ENCODE measurements at regions not wholly inside any gene's neighbourhood (a gene's known extent, or its start where the extent isn't known, plus 50 kb on each side); places are given as distances from the start of the nearest gene placed in this dataset.
"Not testable (repeated sequence)": the region's sequence is repeated elsewhere in the genome, so short reads cannot be mapped to it uniquely, and the experiment has no call there.

DNA sequence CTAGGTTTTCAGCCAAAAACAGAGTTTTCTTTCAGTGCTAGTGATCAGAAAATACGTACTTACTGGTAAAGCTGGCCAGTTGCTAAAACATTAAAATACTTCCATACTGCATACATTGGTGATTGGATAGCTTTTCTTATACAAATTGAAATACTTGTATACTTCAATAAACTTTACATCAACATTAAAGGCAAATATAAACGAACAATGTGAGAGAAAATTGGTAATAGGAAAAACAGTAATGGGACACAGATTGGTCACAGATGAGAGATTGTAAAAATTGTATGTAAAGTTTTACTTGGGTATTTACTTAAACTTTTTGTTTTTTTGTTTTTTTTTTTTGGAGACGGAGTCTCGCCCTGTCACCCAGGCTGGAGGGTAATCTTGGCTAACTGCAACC lies 391.7 kb downstream of the TFEC start:
- no peak for DNase-seq

- no peak for DNase-seq
Observed at GRCh38 chr7:115637128-115637527, 393.4 kb downstream of the TFEC start.

DNA sequence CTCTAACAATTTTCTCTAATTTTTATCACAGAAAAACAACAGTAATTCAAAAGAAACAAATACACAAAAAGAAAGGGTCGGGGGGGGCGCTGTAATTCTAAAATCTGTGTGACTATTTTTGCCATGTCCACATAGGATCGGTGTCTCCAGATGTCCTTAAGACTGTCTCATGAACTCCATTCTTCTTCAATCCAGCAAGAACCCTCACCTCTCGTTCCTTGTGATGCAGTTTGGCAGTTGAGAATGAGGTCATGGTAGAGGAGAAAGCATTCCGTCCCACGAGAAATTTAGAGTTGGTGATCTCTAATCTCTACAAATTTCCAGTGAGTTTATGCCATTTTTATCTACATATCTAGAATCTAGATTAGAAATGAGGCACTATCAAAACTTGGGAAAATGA lies 394.7 kb downstream of the TFEC start:
- no peak for DNase-seq

GRCh38 chr7:115635376-115635775 lies 395.2 kb downstream of the TFEC start:
- DNase-seq, result no peak

DNA sequence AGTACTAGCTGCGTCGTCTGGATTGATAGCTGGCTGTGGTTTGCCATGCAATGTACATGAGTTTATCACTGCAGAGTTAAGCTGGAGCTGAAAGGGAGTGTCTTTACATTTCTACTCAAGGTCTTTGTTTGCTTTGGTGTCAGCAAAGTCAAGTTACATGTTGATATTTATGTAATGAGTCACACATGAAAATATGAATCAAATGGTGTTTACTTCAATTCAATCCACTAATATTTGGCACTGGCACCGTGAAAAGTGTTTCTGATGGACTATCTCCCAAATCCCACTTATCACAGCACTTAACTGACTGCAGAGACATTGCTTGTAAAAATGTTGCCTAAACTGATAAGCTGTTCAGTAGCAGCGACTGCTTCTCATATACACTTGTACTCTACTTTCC lies 395.9 kb downstream of the TFEC start:
- DNase-seq, result no peak

DNA sequence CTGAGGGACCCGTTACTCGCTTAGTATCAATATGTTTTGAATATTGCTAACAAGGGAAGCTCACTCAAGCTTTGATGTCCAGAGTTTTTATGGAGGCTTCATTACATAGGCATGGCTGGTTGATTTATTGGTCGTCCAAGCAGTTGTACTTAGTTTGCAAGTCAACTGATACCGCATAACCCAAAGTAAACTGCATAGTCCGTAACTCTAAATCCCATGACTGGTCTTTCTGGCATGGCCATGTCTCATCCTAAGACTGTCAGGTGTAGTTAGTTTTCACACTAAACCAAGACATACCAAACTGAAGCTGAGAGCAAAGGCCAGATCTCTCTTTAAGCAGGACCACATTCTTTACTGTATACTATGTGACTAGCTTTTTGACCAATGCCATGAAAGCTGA lies 397.9 kb downstream of the TFEC start:
- no peak for DNase-seq

GRCh38 chr7:115631782-115632181 lies 398.8 kb downstream of the TFEC start:
- no peak for DNase-seq

GRCh38 chr7:115630049-115630448 lies 400.5 kb downstream of the TFEC start:
- DNase-seq, result no peak

DNA sequence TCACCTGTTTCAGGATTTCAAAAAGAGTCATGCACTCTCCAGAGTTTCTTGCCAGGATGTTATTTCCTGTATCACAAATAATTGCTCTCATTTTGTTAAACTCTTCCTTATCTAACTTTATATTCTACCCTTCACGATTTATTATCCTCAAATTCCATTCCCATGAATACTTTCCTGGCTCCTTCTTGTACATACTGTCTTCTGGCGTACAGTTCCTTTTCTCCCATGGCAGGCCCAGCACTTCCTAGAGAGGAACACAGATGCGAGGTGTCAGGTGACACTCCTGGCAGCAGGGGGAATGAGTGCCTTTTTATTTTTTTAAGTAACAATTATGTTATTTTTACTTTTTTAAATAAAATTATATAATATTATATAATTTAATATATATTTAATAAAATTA lies 411.9 kb downstream of the TFEC start:
- no peak for DNase-seq

GRCh38 chr7:115613836-115614235 lies 416.7 kb downstream of the TFEC start:
- no peak for DNase-seq

- no peak for DNase-seq
Observed at GRCh38 chr7:115603416-115603815, 427.1 kb downstream of the TFEC start.

DNA sequence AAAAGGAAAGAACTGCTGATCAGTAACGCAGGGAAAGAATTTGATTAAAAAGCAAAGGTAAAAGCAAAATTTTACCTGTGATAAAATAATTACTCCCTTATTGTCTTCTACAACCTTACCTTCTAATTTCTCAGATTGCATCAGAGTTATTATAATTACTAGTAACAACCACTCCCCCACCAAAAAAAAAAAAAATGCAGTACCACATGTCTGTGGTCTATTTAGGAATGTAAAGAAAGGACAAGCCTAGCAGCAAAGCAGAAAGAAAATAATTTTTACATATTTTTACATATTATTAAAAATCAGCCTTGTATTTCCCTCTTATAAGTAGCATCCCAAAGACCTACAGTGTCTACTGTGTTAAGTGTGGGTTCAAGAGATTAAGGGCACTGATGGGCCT lies 430.4 kb downstream of the TFEC start:
- DNase-seq, result no peak

DNA sequence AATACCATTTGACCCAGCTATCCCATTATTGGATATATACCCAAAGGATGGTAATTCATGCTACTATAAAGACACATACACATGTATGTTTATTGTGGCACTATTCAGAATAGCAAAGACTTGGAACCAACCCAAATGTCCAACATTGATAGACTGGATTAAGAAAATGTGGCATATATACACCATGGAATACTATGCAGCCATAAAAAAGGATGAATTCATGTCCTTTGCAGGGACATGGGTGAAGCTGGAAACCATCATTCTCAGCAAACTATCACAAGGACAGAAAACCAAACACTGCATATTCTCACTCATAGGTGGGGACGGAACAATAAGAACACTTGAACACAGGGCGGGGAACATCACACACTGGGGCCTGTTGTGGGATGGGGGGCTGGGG lies 431.4 kb downstream of the TFEC start:
- not testable (repeated sequence) for DNase-seq

DNA sequence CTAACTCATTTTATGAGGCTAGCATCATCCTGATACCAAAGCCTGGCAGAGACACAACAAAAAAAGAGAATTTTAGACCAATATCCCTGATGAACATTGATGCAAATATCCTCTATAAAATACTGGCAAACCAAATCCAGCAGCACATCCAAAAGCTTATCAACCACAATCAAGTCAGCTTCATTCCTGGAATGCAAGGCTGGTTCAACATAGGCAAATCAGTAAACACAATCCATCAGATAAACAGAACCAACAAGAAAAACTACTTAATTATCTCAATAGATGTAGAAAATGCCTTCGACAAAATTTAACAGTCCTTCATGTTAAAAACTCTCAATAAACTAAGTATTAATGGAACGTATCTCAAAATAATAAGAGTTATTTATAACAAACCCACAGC lies 433.3 kb downstream of the TFEC start:
- not testable (repeated sequence) for DNase-seq

DNA sequence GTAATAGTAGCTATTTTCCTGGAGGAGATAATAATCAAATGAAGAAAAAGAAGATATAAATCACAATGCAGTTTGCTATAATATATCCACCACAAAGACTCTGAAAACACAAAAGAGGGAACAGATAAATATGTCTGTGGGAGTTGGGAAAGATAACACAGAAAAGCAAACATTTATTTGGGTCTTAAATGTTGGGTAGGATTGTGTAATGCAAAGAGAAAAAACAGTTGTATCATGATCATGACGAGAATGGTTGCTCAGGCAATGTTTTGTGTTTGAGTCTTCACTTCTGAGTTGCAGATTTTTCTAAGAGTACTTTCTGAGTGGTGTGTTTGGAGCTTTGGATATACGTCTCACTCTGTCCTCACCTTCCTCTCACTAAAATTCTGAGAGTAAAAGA lies 437.5 kb downstream of the TFEC start:
- DNase-seq, result no peak

- no peak for DNase-seq
Observed at GRCh38 chr7:115585015-115585718, 445.4 kb downstream of the TFEC start.

DNA sequence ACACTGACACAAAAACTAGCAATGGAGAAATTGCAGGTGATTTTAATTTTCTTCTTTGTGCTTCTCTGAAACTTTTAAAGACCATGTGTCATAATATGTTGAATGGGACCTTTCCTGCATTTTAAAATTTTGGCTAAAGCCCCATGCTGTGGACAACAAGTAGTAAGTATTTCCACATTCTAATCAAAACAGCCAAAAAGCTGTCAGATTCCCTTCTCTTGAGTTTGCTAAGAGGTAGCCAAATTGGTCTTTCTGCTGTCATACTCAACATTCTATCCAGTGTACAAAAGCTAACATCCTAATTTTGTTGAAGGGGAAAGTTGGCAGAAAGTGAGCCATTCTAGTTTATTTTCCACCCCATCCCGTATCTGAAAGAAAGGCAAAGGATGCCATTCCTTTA lies 447.6 kb downstream of the TFEC start:
- no peak for DNase-seq

- no peak for DNase-seq
Observed at GRCh38 chr7:115578576-115578975, 452.0 kb downstream of the TFEC start.

- DNase-seq, result no peak
Observed at GRCh38 chr7:115574681-115575291, 455.8 kb downstream of the TFEC start.

- DNase-seq, result no peak
Observed at GRCh38 chr7:115572111-115572510, 458.5 kb downstream of the TFEC start.

DNA sequence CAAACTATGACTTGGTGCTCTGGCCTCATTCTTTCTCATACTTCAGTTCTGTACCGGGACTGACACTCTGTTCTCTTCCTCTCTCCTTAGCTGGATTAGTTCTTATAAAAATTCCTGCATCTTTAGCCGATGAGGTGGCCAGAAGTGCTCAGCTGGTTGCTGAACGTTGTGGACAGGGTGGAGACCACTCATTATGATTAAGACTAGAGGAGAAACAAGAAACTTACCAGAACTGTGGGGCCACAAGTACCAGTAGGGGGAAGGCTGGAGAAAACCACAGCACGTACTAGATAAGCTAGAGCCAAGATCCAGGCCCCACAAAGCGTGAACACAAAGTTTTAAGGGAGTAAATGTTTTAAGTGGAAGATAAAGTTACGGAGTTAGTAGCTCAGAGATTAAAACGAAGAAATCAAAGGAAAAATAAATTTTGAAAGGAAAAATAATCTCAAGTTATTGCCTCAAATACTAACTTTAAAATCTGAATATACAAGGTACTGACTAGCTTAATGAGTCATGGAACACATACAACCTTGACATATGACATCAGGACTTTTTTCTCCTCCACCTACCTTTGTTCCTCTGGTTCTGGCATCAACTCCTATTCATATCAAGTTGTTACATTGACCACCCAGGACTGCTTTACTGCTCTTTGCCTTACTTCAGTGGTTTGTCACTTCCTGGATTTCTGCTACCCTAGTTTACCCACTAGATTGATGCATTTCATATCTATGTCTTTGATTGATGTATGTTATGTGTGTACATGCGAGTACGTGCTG lies 469.0 kb downstream of the TFEC start:
- no peak for DNase-seq

- DNase-seq, result no peak
Observed at GRCh38 chr7:115559877-115560276, 470.7 kb downstream of the TFEC start.

DNA sequence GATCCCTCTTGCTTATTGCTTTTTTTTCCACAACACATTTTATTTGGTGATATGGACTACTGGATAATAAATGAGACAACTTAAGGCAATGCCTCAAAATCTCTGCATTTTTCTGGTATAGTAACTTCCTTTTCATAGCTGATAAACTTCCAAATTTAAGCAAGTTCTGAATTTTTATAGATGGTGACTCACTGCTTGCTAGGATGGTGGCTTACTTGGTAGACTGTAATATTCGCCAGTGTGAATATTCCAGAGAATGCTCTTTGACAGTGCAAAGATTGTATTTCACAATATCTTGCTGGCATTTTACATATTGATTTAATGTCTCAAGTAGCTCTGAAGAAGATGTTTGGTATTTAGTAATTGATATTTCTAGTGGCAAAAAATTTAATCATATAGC lies 472.4 kb downstream of the TFEC start:
- DNase-seq, result no peak

- not testable (repeated sequence) for DNase-seq
Observed at GRCh38 chr7:115557296-115557695, 473.3 kb downstream of the TFEC start.

Measured in C1 segment of cervical spinal cord (tissue), 14 donors.